Fibroblast of mammary gland (primary cell): ENCODE measurements at regions not wholly inside any gene's neighbourhood (a gene's known extent, or its start where the extent isn't known, plus 50 kb on each side); places are given as distances from the start of the nearest gene placed in this dataset.

Experiments
- DNase-seq: peaks from one replicate; pipeline ENCODE4 v3.0.0-alpha.2; 2010; ENCODE audit warnings: low read depth
- H3K4me3 ChIP-seq: 2 replicates; pipeline ENCODE4 v1.5.1; 2011; ENCODE audit warnings: low read depth, mild to moderate bottlenecking, low read length, moderate library complexity; ENCODE audit not compliant: control insufficient read depth
- CTCF ChIP-seq: conservative IDR thresholded peaks from 2 replicates; pipeline ENCODE4 v1.5.1; 2011; ENCODE audit warnings: low read depth, low read length, inconsistent platforms; ENCODE audit not compliant: control insufficient read depth, insufficient read depth

- no peak for TF ChIP-seq CTCF
- H3K4me3 ChIP-seq = no peak overlapping the region
- no peak for DNase-seq
These were observed 505.9 kb upstream of the MANEA start for GRCh38 chr6:95071464-95071863.

- DNase-seq = no peak
- TF ChIP-seq CTCF = no peak
These were observed 498.9 kb upstream of the MANEA start for GRCh38 chr6:95078457-95078856.

GRCh38 chr6:95081231-95081630, 496.1 kb upstream of the MANEA start:
- no peak for TF ChIP-seq CTCF
- H3K4me3 ChIP-seq = no peak overlapping the region
- DNase-seq = no peak

More at GRCh38 chr6:95078457-95078856, 498.9 kb upstream of the MANEA start:
- no peak overlapping the region for H3K4me3 ChIP-seq

- no peak overlapping the region for H3K4me3 ChIP-seq
- no peak for TF ChIP-seq CTCF
- DNase-seq = no peak
These were observed 495.4 kb upstream of the MANEA start for GRCh38 chr6:95081949-95082348.

GRCh38 chr6:95083506-95083905, 493.8 kb upstream of the MANEA start:
- no peak for DNase-seq
- no peak overlapping the region for H3K4me3 ChIP-seq
- no peak for TF ChIP-seq CTCF

- TF ChIP-seq CTCF = no peak
- H3K4me3 ChIP-seq = no peak overlapping the region
- no peak for DNase-seq
These were observed 492.5 kb upstream of the MANEA start for GRCh38 chr6:95084867-95085266.
